HEK293T (cell line): ENCODE measurements at regions not wholly inside any gene's neighbourhood (a gene's known extent, or its start where the extent isn't known, plus 50 kb on each side); places are given as distances from the start of the nearest gene placed in this dataset.

Source experiments
- CTCF ChIA-PET: fragments of 350-600 bp; formaldehyde crosslinking; extraction: SDS; loops from one replicate; lab custom pipeline; 2021; ENCODE audit warnings: antibody characterized with exemption, inconsistent platforms; lab: Yijun Ruan, JAX
- POLR2A ChIA-PET: fragments of 350-600 bp; formaldehyde crosslinking; extraction: SDS; loops from one replicate; lab custom pipeline; 2020; ENCODE audit warnings: antibody characterized with exemption, inconsistent platforms; lab: Yijun Ruan, JAX
- DNase-seq: peaks from one replicate; pipeline ENCODE4 v3.0.0; 2012; ENCODE audit warnings: mixed read lengths; ENCODE audit errors: extremely low spot score
- ARNT ChIP-seq: fragments of 450-650 bp; IDR thresholded peaks from 2 replicates; pipeline ENCODE4 v1.6.1; 2017; ENCODE audit warnings: mild to moderate bottlenecking
- BHLHE40 ChIP-seq: fragments of 450-650 bp; IDR thresholded peaks from 2 replicates; pipeline ENCODE4 v1.6.1; 2016; ENCODE audit warnings: mild to moderate bottlenecking, moderate library complexity, borderline replicate concordance
- CTBP1 ChIP-seq: fragments of 450-650 bp; IDR thresholded peaks from 2 replicates; pipeline ENCODE4 v1.6.1; 2016; ENCODE audit warnings: borderline replicate concordance
- ELF4 ChIP-seq: fragments of 450-650 bp; IDR thresholded peaks from 2 replicates; pipeline ENCODE4 v1.6.1; 2017; ENCODE audit warnings: antibody characterized with exemption
- FOXA1 ChIP-seq: fragments of 450-650 bp; IDR thresholded peaks from 2 replicates; pipeline ENCODE4 v1.6.1; 2016; ENCODE audit warnings: mild to moderate bottlenecking
- FOXK2 ChIP-seq: fragments of 450-650 bp; IDR thresholded peaks from 2 replicates; pipeline ENCODE4 v1.6.1; 2016; ENCODE audit warnings: mild to moderate bottlenecking
- FOXM1 ChIP-seq: fragments of 450-650 bp; IDR thresholded peaks from 2 replicates; pipeline ENCODE4 v1.6.1; 2017; ENCODE audit warnings: mild to moderate bottlenecking, borderline replicate concordance
- HDGF ChIP-seq: fragments of 450-650 bp; IDR thresholded peaks from 2 replicates; pipeline ENCODE4 v1.6.1; 2017; ENCODE audit warnings: antibody characterized with exemption, borderline replicate concordance
- LEF1 ChIP-seq: fragments of 450-650 bp; IDR thresholded peaks from 2 replicates; pipeline ENCODE4 v1.6.1; 2017; ENCODE audit warnings: mild to moderate bottlenecking, borderline replicate concordance
- NFRKB ChIP-seq: fragments of 450-650 bp; IDR thresholded peaks from 2 replicates; pipeline ENCODE4 v1.6.1; 2016; ENCODE audit warnings: mild to moderate bottlenecking, moderate library complexity
- SP1 ChIP-seq: fragments of 450-650 bp; IDR thresholded peaks from 2 replicates; pipeline ENCODE4 v1.6.1; 2017
- SUZ12 ChIP-seq: fragments of 450-650 bp; IDR thresholded peaks from 2 replicates; pipeline ENCODE4 v1.6.1; 2016; ENCODE audit warnings: mild to moderate bottlenecking
- TARDBP ChIP-seq: fragments of 450-650 bp; IDR thresholded peaks from 2 replicates; pipeline ENCODE4 v1.6.1; 2016
- ZNF384 ChIP-seq: fragments of 450-650 bp; IDR thresholded peaks from 2 replicates; pipeline ENCODE4 v1.6.1; 2016
- TF ChIP-seq, protein P1 (sequence below): fragments of 450-650 bp; IDR thresholded peaks from 2 replicates; pipeline ENCODE4 v1.6.1; 2016

DNA sequence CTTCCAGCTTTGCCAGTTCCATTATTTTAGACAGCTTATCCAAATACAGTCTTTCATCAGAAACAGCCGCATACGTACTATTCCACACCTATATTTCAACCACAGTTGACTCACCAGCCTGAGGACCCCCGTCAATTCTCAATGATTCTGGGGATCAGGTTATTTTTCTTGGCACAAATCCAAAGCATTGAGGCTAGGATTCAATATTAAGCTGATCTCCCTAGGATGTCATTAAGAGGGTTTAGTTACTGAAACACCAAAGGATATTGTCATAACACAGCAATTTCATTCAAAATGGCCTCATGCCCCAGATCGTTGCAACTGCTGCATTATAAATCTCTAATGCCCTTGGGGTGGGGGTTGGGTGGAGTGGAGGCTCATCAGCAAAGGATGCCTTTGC, 214.6 kb downstream of the PTEN start:
- no peak for TF ChIP-seq ZNF384
- no peak for TF ChIP-seq NFRKB
- no peak for TF ChIP-seq HDGF
- TF ChIP-seq, protein P1, sequence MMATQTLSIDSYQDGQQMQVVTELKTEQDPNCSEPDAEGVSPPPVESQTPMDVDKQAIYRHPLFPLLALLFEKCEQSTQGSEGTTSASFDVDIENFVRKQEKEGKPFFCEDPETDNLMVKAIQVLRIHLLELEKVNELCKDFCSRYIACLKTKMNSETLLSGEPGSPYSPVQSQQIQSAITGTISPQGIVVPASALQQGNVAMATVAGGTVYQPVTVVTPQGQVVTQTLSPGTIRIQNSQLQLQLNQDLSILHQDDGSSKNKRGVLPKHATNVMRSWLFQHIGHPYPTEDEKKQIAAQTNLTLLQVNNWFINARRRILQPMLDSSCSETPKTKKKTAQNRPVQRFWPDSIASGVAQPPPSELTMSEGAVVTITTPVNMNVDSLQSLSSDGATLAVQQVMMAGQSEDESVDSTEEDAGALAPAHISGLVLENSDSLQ: no peak
- no peak for TF ChIP-seq FOXA1
- TF ChIP-seq ELF4: no peak
- TF ChIP-seq FOXK2: no peak
- TF ChIP-seq LEF1: no peak
- CTCF ChIA-PET: no interaction called here
- POLR2A ChIA-PET: no interaction called here
- DNase-seq: no peak

DNA sequence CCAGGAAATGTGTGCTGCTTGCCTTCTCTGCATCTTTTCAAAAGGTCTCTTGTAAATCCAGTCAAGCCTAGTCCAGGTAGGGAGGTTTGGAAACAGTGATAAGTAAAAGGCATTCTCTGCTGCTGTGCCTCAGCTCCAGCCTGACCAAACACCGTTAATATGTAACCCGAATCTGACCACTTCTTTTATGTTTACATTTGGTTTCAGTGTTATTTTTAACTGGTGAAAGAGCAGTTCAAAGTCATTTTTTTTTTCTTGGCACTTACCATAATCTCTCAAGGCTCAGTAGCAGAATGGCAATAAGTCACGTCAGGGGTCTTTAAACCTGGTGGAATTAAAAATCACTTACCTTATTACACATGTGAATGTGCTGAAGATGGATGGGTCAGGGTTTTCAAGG, 216.8 kb downstream of the PTEN start:
- CTCF ChIA-PET: interaction anchor here (0.6 kb wide), 1 partner anchor 128 kb away, joined by 3 read pairs; no protein-coding TSS in a partner anchor
- TF ChIP-seq FOXM1 (no peak), ARNT (no peak), ZNF384 (peak; percentile 84), SP1 (no peak), SUZ12 (no peak)
- TF ChIP-seq, protein P1: peak; percentile 71
- POLR2A ChIA-PET: interaction anchor here (1.1 to 2.4 kb wide), 2 partner anchors 13 to 15 kb away, joined by 4 to 7 read pairs; no protein-coding TSS in a partner anchor
- peak; percentile 18 for DNase-seq

DNA sequence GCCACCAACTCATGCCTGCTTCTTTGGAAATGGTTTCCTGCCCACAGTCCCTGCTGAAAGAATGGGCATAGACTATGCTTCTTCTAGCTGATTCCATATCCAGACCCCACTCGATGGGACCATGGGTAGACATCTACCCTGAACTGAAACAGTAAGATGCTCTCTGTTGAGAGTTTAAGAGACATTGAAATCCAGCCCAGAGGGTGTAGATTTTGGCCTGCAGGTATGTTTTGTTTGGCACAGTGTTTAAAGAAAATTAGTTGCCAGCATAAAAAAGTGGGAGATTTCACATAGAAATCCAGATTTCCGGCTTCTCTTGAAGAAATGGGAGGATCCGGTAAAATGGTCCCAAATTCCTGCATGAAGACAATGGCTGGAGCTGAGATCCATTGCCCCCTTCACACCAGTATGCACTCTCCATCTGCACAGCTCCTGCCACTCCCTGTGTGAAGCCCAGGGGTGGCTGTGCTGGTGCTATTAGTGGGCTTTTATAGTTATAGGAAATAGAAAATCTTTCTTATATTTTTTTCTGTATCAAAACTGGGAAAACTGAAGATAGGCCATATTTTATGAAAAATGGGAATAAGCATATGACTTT, 218.1 kb downstream of the PTEN start:
- ChIA-PET POLR2A (interaction anchor here (2.4 kb wide), 1 partner anchor 14 kb away, joined by 7 read pairs; no protein-coding TSS in a partner anchor), CTCF (no interaction called here)
- no peak for DNase-seq
- TF ChIP-seq FOXA1 (no peak), ZNF384 (no peak), CTBP1 (no peak), NFRKB (no peak), LEF1 (no peak)
- TF ChIP-seq, protein P1: no peak

DNA sequence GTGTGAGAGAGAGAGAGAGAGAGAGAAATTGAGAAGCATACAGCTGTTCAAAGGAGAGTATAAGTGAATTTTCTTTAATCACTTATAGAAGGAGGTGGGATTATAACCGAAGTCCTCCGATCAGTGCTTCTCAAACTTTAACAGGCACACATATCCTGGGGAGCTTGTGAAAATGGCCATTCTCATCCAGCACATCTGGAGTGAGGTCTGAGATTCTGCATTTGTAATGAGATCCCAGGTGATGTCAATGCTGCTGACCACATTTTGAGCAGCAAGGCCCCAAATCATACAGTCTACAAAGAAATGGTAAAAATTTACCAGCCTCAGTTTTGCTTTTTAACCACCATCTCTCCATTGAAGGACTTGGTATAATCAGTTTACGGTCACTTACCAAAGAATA, 219.0 kb downstream of the PTEN start:
- DNase-seq: no peak
- POLR2A ChIA-PET: interaction anchor here (2.4 kb wide), 1 partner anchor 13 kb away, joined by 7 read pairs; no protein-coding TSS in a partner anchor
- CTCF ChIA-PET: interaction anchor here (1.0 kb wide), 1 partner anchor 12 kb away, joined by 3 read pairs; no protein-coding TSS in a partner anchor
- TF ChIP-seq ARNT: no peak
- no peak for TF ChIP-seq ZNF384
- no peak for TF ChIP-seq FOXA1
- no peak for TF ChIP-seq CTBP1
- TF ChIP-seq ELF4: no peak
- no peak for TF ChIP-seq HDGF
- no peak for TF ChIP-seq SP1
- no peak for TF ChIP-seq NFRKB
- no peak for TF ChIP-seq BHLHE40

DNA sequence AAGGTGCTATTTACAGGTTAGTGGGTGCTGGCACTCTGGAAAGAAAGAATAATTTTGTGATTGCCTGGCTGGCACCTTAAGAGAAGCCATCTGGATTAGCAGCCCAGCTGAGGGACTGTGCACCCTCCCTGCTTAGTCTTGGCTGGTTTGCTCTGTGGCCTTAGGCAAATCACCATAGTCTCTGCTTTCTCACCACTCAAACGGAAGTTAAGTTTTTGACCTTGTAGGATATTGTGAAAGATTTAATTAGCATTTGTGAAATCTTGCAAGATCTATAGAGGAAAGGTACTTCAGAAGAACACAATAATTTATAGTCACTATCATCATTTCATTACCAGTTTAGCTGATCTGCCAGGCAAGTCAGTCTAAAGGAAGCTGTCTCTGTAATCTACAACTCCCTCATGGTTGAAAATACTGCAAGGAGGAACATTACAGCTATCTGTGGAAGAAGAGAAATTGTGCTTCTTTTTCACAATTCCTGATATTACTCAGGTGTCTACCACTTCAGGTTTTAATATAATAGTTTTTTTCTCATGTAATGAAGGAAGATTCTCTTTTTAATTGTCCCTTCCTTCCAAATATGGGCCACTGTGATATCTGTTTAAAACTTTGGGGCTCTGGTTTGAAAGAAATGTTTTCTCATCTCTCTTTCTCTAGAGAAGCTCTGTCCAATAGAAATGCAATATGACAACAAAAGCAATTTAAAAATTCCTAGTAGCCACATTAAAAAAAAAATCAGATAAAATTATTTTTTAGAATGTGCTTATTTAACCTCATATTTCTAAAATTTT, 219.6 kb downstream of the PTEN start:
- no peak for DNase-seq
- ChIA-PET POLR2A (no interaction called here), CTCF (interaction anchor here (1.0 kb wide), 1 partner anchor 12 kb away, joined by 3 read pairs; no protein-coding TSS in a partner anchor)
- TF ChIP-seq FOXM1: no peak
- TF ChIP-seq FOXK2: no peak

DNA sequence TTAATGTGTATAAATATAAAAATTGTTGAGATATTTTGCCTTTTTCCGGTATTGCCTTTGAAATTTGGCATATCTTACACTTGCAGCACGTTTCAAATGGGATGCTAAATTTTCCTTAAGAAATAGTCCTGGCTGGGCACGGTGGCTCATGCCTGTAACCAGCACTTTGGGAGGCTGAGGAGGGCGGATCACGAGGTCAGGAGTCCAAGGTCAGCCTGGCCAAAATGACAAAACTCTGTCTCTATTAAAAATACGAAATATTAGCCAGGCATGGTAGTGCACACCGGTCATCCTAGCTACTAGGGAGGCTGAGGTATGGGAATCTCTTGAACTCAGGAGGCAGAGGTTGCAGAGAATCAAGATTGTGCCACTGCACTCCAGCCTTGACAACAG, 220.2 kb downstream of the PTEN start:
- ChIA-PET CTCF (no interaction called here), POLR2A (no interaction called here)
- DNase-seq: no peak
- TF ChIP-seq NFRKB: no peak
- TF ChIP-seq CTBP1: no peak
- no peak for TF ChIP-seq SP1
- TF ChIP-seq ARNT: no peak
- TF ChIP-seq, protein P1: no peak
- TF ChIP-seq TARDBP: no peak
